H9 (cell line): ENCODE measurements at regions not wholly inside any gene's neighbourhood (a gene's known extent, or its start where the extent isn't known, plus 50 kb on each side); places are given as distances from the start of the nearest gene placed in this dataset.

ENCODE experiments used
- DNase-seq: peaks from one replicate; pipeline ENCODE4 v3.0.0-alpha.2; 2017
- H2AFZ ChIP-seq: one replicate; pipeline ENCODE4 v1.6.1; 2013; ENCODE audit warnings: mild to moderate bottlenecking, low read length, control low read depth, moderate library complexity
- H2AK5ac ChIP-seq: 2 replicates; pipeline ENCODE4 v1.6.1; 2013; ENCODE audit warnings: low read length, control low read depth, mixed read lengths; ENCODE audit not compliant: insufficient read length
- H2BK120ac ChIP-seq: one replicate; pipeline ENCODE4 v1.6.1; 2013; ENCODE audit warnings: low read depth, mild to moderate bottlenecking, low read length, control low read depth, inconsistent platforms; ENCODE audit not compliant: poor library complexity, severe bottlenecking
- H2BK12ac ChIP-seq: 2 replicates; pipeline ENCODE4 v1.6.1; 2013; ENCODE audit warnings: low read length, control low read depth, mixed read lengths, low read depth; ENCODE audit not compliant: insufficient read length
- H2BK15ac ChIP-seq: 2 replicates; pipeline ENCODE4 v1.6.1; 2013; ENCODE audit warnings: low read depth, low read length, control low read depth
- H2BK20ac ChIP-seq: one replicate; pipeline ENCODE4 v1.6.1; 2013; ENCODE audit warnings: low read depth, mild to moderate bottlenecking, low read length, control low read depth, inconsistent platforms; ENCODE audit not compliant: poor library complexity, severe bottlenecking
- H2BK5ac ChIP-seq: 2 replicates; pipeline ENCODE4 v1.6.1; 2013; ENCODE audit warnings: low read length, control low read depth, mixed read lengths; ENCODE audit not compliant: insufficient read length
- H3K14ac ChIP-seq: 2 replicates; pipeline ENCODE4 v1.6.1; 2013; ENCODE audit warnings: low read length, control low read depth; ENCODE audit not compliant: insufficient read depth
- H3K18ac ChIP-seq: 2 replicates; pipeline ENCODE4 v1.6.1; 2013; ENCODE audit warnings: low read depth, mild to moderate bottlenecking, mixed read lengths, low read length, control low read depth; ENCODE audit not compliant: insufficient read length
- H3K23ac ChIP-seq: 2 replicates; pipeline ENCODE4 v1.6.1; 2013; ENCODE audit warnings: low read length, control low read depth, mixed read lengths, low read depth; ENCODE audit not compliant: insufficient read length
- H3K23me2 ChIP-seq: 2 replicates; pipeline ENCODE4 v1.6.1; 2013; ENCODE audit warnings: low read depth, mild to moderate bottlenecking, mixed read lengths, low read length, control low read depth; ENCODE audit not compliant: insufficient read length, poor library complexity, severe bottlenecking
- H3K27ac ChIP-seq: 2 replicates; pipeline ENCODE4 v1.5.1; 2013; ENCODE audit warnings: low read length, control low read depth, mixed read lengths, low read depth; ENCODE audit not compliant: insufficient read length
- H3K27me3 ChIP-seq: 2 replicates; pipeline ENCODE4 v1.6.1; 2013; ENCODE audit warnings: low read length, control low read depth, inconsistent platforms; ENCODE audit not compliant: insufficient read depth
- H3K4ac ChIP-seq: 2 replicates; pipeline ENCODE4 v1.6.1; 2013; ENCODE audit warnings: low read depth, mild to moderate bottlenecking, control low read depth, inconsistent platforms, low read length, moderate library complexity
- H3K4me1 ChIP-seq: 2 replicates; pipeline ENCODE4 v1.6.1; 2013; ENCODE audit warnings: low read length, control low read depth, inconsistent platforms; ENCODE audit not compliant: insufficient read depth
- H3K4me2 ChIP-seq: 2 replicates; pipeline ENCODE4 v1.6.1; 2013; ENCODE audit warnings: low read length, control low read depth, mixed read lengths; ENCODE audit not compliant: insufficient read length, insufficient read depth
- H3K56ac ChIP-seq: 2 replicates; pipeline ENCODE4 v1.6.1; 2013; ENCODE audit warnings: low read depth, mild to moderate bottlenecking, mixed read lengths, low read length, control low read depth; ENCODE audit not compliant: insufficient read length
- H3K79me1 ChIP-seq: 2 replicates; pipeline ENCODE4 v1.6.1; 2013; ENCODE audit warnings: low read depth, mild to moderate bottlenecking, moderate library complexity, low read length, control low read depth, inconsistent platforms; ENCODE audit not compliant: insufficient read depth, poor library complexity, severe bottlenecking
- H3K79me2 ChIP-seq: 2 replicates; pipeline ENCODE4 v1.6.1; 2013; ENCODE audit warnings: low read length, control low read depth, inconsistent platforms; ENCODE audit not compliant: insufficient read depth
- H3K9ac ChIP-seq: 2 replicates; pipeline ENCODE4 v1.6.1; 2013; ENCODE audit warnings: low read length, control low read depth, mixed read lengths; ENCODE audit not compliant: insufficient read length; ENCODE audit errors: extremely low read depth
- H3K9me3 ChIP-seq: one replicate; pipeline ENCODE4 v1.6.1; 2013; ENCODE audit warnings: low read depth, low read length, inconsistent platforms; ENCODE audit not compliant: control insufficient read depth
- H3T11ph ChIP-seq: one replicate; pipeline ENCODE4 v1.6.1; 2013; ENCODE audit warnings: mild to moderate bottlenecking, low read length, control low read depth, inconsistent platforms
- H4K20me1 ChIP-seq: one replicate; pipeline ENCODE4 v1.6.1; 2013; ENCODE audit not compliant: control insufficient read depth, insufficient read length, insufficient read depth
- H4K5ac ChIP-seq: 2 replicates; pipeline ENCODE4 v1.6.1; 2013; ENCODE audit warnings: low read depth, mild to moderate bottlenecking, mixed read lengths, low read length, control low read depth; ENCODE audit not compliant: insufficient read length
- H4K8ac ChIP-seq: replicated peaks from 2 replicates; pipeline ENCODE4 v1.6.1; 2013; ENCODE audit warnings: low read length, control low read depth, mixed read lengths, low read depth; ENCODE audit not compliant: insufficient read length
- H4K91ac ChIP-seq: 2 replicates; pipeline ENCODE4 v1.6.1; 2013; ENCODE audit warnings: low read depth, mild to moderate bottlenecking, moderate library complexity, mixed read lengths, low read length, control low read depth; ENCODE audit not compliant: insufficient read length
- H3K27ac Mint-ChIP-seq, 3 experiments: 2 replicates in 2 of 3; 3 replicates in 1 of 3; pipeline ENCODE4 v1.8.0; 2020 to 2021; ENCODE audit warnings: mixed read lengths in 3 of 3, mild to moderate bottlenecking in 1 of 3, moderate library complexity in 1 of 3
- H3K27me3 Mint-ChIP-seq: 2 replicates; pipeline ENCODE4 v1.8.0; 2021; ENCODE audit warnings: low read depth, mild to moderate bottlenecking, moderate library complexity, mixed read lengths
- H3K36me3 Mint-ChIP-seq, 3 experiments: 2 replicates in 2 of 3; 3 replicates in 1 of 3; pipeline ENCODE4 v1.8.0; 2020 to 2021; ENCODE audit warnings: low read depth in 3 of 3, mixed read lengths in 3 of 3; ENCODE audit not compliant: insufficient read depth in 1 of 3
- H3K4me1 Mint-ChIP-seq, 2 experiments: 2 replicates each; pipeline ENCODE4 v1.8.0; 2020; ENCODE audit warnings: mixed read lengths in 2 of 2
- H3K4me3 Mint-ChIP-seq, 2 experiments: 2 replicates in 1 of 2; 3 replicates in 1 of 2; pipeline ENCODE4 v1.8.0; 2020 to 2021; ENCODE audit warnings: mild to moderate bottlenecking in 2 of 2, mixed read lengths in 2 of 2, moderate library complexity in 1 of 2
- H3K9me3 Mint-ChIP-seq, 2 experiments: 2 replicates in 1 of 2; 3 replicates in 1 of 2; pipeline ENCODE4 v1.8.0; 2020; ENCODE audit warnings: mild to moderate bottlenecking in 2 of 2, mixed read lengths in 2 of 2, moderate library complexity in 1 of 2
- WGBS: extraction: QIAGEN DNeasy Blood & Tissue Kit; methylation state at CpG from one replicate; pipeline ENCODE4 v1.1.7; 2013; ENCODE audit warnings: missing lambda C conversion rate, low lambda C conversion rate, mixed read lengths; ENCODE audit not compliant: insufficient read length; ENCODE audit errors: extremely low coverage; 5-methylcytosine and 5-hydroxymethylcytosine counted together
- TF ChIP-seq, protein P1 (sequence below): fragments of 200-600 bp; sonication (generic); conservative IDR thresholded peaks from 3 replicates; pipeline ENCODE4 v1.8.0; 2021; ENCODE audit warnings: antibody characterized with exemption, mild to moderate bottlenecking

DNA sequence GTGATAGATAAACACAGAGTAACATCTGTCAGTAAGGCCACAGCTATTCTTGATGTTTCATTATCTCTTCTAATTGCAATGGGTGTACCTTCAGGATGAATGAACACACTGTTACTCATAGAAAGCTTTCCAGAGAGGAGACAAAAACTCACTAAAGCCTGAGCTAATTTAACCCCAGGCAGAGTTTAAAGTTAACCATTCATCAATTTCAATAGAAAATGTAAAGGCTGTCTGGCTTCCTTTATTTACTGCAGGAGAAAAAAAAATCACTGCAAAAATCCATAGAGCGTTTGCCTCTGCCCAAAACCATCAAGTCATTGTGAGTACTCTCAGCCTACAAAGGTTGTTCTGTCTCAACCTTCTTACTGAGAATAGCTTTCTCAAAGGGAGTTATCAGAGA lies 376.9 kb downstream of the PPP4R3C start:
- H2AK5ac ChIP-seq = no peak overlapping the region
- H2AFZ ChIP-seq = no peak overlapping the region
- H3K27me3 Mint-ChIP-seq = no peaks in the 10 kb centered on the region
- no peak overlapping the region for H4K91ac ChIP-seq
- H3K23ac ChIP-seq = no peak overlapping the region
- H3K4ac ChIP-seq = no peak overlapping the region
- no peak overlapping the region for H3K4me3 Mint-ChIP-seq
- no peaks in the 10 kb centered on the region for H3K79me1 ChIP-seq
- H3K27ac ChIP-seq = no peak overlapping the region
- H3K4me2 ChIP-seq = no peak overlapping the region
- H2BK20ac ChIP-seq = no peak overlapping the region
- no peaks in the 10 kb centered on the region for H3K79me2 ChIP-seq
- TF ChIP-seq, protein P1, sequence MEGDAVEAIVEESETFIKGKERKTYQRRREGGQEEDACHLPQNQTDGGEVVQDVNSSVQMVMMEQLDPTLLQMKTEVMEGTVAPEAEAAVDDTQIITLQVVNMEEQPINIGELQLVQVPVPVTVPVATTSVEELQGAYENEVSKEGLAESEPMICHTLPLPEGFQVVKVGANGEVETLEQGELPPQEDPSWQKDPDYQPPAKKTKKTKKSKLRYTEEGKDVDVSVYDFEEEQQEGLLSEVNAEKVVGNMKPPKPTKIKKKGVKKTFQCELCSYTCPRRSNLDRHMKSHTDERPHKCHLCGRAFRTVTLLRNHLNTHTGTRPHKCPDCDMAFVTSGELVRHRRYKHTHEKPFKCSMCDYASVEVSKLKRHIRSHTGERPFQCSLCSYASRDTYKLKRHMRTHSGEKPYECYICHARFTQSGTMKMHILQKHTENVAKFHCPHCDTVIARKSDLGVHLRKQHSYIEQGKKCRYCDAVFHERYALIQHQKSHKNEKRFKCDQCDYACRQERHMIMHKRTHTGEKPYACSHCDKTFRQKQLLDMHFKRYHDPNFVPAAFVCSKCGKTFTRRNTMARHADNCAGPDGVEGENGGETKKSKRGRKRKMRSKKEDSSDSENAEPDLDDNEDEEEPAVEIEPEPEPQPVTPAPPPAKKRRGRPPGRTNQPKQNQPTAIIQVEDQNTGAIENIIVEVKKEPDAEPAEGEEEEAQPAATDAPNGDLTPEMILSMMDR = no peak
- H4K20me1 ChIP-seq = no peaks in the 10 kb centered on the region
- no peak overlapping the region for H3K9ac ChIP-seq
- peaks cover 45 to 59% of the 10 kb centered on the region in 2 experiments for H3K9me3 Mint-ChIP-seq
- H3K36me3 Mint-ChIP-seq = no peaks in the 10 kb centered on the region
- H3T11ph ChIP-seq = no peak overlapping the region
- H3K4me1 Mint-ChIP-seq = no peaks in the 10 kb centered on the region
- H3K27me3 ChIP-seq = no peaks in the 10 kb centered on the region
- H2BK120ac ChIP-seq = no peak overlapping the region
- H3K4me1 ChIP-seq = no peaks in the 10 kb centered on the region
- H4K8ac ChIP-seq = no peak overlapping the region
- no peaks in the 10 kb centered on the region for H3K23me2 ChIP-seq
- no peak overlapping the region for H3K56ac ChIP-seq
- H3K9me3 ChIP-seq = no peaks in the 10 kb centered on the region
- H3K18ac ChIP-seq = no peak overlapping the region
- no peak overlapping the region for H3K27ac Mint-ChIP-seq
- no peak overlapping the region for H2BK5ac ChIP-seq
- no peak overlapping the region for H2BK12ac ChIP-seq
- DNase-seq = no peak
- WGBS = no CpG with 5 or more reads among the region's 1 CpG
- no peak overlapping the region for H3K14ac ChIP-seq
- H4K5ac ChIP-seq = no peak overlapping the region
- H2BK15ac ChIP-seq = no peak overlapping the region
